WTC11 (cell line): ENCODE measurements at regions not wholly inside any gene's neighbourhood (a gene's known extent, or its start where the extent isn't known, plus 50 kb on each side); places are given as distances from the start of the nearest gene placed in this dataset.

Experiments
- ATAC-seq: fragments of 200-7000 bp; cut with Tn5 transposase; 2 replicates; pipeline ENCODE4 v1.10.0; 2021; ENCODE audit warnings: mild to moderate bottlenecking, moderate library complexity
- CTCF ChIA-PET: fragments of 300-600 bp; sonication (Branson Sonifier 250); formaldehyde crosslinking; loops from one replicate; lab custom pipeline; 2021; ENCODE audit warnings: antibody characterized with exemption; lab: Charles Lee
- POLR2A ChIA-PET: fragments of 350-600 bp; sonication (Branson Sonifier 250); formaldehyde crosslinking; loops from one replicate; lab custom pipeline; 2021; ENCODE audit warnings: antibody characterized with exemption; lab: Charles Lee
- DNase-seq: peaks from one replicate; pipeline ENCODE4 v3.0.0; 2021; ENCODE audit warnings: low spot score
- H3K27ac Mint-ChIP-seq: 2 replicates; pipeline ENCODE4 v1.8.0; 2021; ENCODE audit warnings: mixed read lengths
- H3K27me3 Mint-ChIP-seq: 2 replicates; pipeline ENCODE4 v1.8.0; 2021; ENCODE audit warnings: low read depth, mild to moderate bottlenecking, moderate library complexity, mixed read lengths
- H3K36me3 Mint-ChIP-seq: 2 replicates; pipeline ENCODE4 v1.8.0; 2021; ENCODE audit warnings: mixed read lengths
- H3K4me1 Mint-ChIP-seq: 2 replicates; pipeline ENCODE4 v1.8.0; 2022; ENCODE audit warnings: mixed read lengths
- H3K4me3 Mint-ChIP-seq: 2 replicates; pipeline ENCODE4 v1.8.0; 2021; ENCODE audit warnings: mild to moderate bottlenecking, moderate library complexity, mixed read lengths
- H3K9me3 Mint-ChIP-seq: 2 replicates; pipeline ENCODE4 v1.8.0; 2021; ENCODE audit warnings: mixed read lengths
- CREB1 ChIP-seq: sonication (generic); formaldehyde crosslinking; IDR thresholded peaks from 2 replicates; pipeline ENCODE4 v1.8.0; 2023; ENCODE audit warnings: mild to moderate bottlenecking, missing genetic modification reagents
- CREM ChIP-seq: sonication (generic); formaldehyde crosslinking; IDR thresholded peaks from 2 replicates; pipeline ENCODE4 v1.8.1; 2022; ENCODE audit warnings: mild to moderate bottlenecking, missing genetic modification reagents, moderate library complexity
- ELF4 ChIP-seq: sonication (generic); formaldehyde crosslinking; IDR thresholded peaks from 2 replicates; pipeline ENCODE4 v1.8.1; 2022; ENCODE audit warnings: low read depth, mild to moderate bottlenecking, moderate library complexity, missing genetic modification reagents
- HMGA2 ChIP-seq: fragments of 250-450 bp; sonication (Bioruptor Pico); IDR thresholded peaks from 2 replicates; pipeline ENCODE4 v1.4.0; 2021; ENCODE audit warnings: mild to moderate bottlenecking, moderate library complexity
- NR2C2 ChIP-seq: sonication (generic); formaldehyde crosslinking; IDR thresholded peaks from 2 replicates; pipeline ENCODE4 v1.8.0; 2022; ENCODE audit warnings: mild to moderate bottlenecking, missing genetic modification reagents
- OVOL2 ChIP-seq: fragments of 250-450 bp; sonication (Bioruptor Pico); IDR thresholded peaks from 2 replicates; pipeline ENCODE4 v1.9.0; 2021; ENCODE audit warnings: mild to moderate bottlenecking, borderline replicate concordance
- RORB ChIP-seq: fragments of 250-450 bp; sonication (Bioruptor Pico); IDR thresholded peaks from 2 replicates; pipeline ENCODE4 v1.9.0; 2021; ENCODE audit warnings: mild to moderate bottlenecking
- SMAD4 ChIP-seq: sonication (generic); formaldehyde crosslinking; IDR thresholded peaks from 2 replicates; pipeline ENCODE4 v1.8.0; 2022; ENCODE audit warnings: mild to moderate bottlenecking, missing genetic modification reagents
- ZNF219 ChIP-seq: sonication (generic); formaldehyde crosslinking; IDR thresholded peaks from 2 replicates; pipeline ENCODE4 v1.8.0; 2023; ENCODE audit warnings: missing genetic modification reagents, mild to moderate bottlenecking, borderline replicate concordance
- ZNF416 ChIP-seq: fragments of 250-450 bp; sonication (Bioruptor Pico); IDR thresholded peaks from 2 replicates; pipeline ENCODE4 v1.9.0; 2021; ENCODE audit warnings: mild to moderate bottlenecking, inconsistent platforms
- TF ChIP-seq, protein P1 (sequence below): fragments of 250-450 bp; sonication (Bioruptor Pico); IDR thresholded peaks from 2 replicates; pipeline ENCODE4 v1.9.0; 2021; ENCODE audit warnings: mild to moderate bottlenecking
- TF ChIP-seq, protein P2 (sequence below): fragments of 250-450 bp; sonication (Bioruptor Pico); IDR thresholded peaks from 2 replicates; pipeline ENCODE4 v1.9.0; 2021; ENCODE audit warnings: mild to moderate bottlenecking
- TF ChIP-seq, protein P3 (sequence below): sonication (generic); formaldehyde crosslinking; conservative IDR thresholded peaks from 2 replicates; pipeline ENCODE4 v1.8.1; 2022; ENCODE audit warnings: mild to moderate bottlenecking, missing genetic modification reagents
- TF ChIP-seq, protein P4 (sequence below): sonication (generic); formaldehyde crosslinking; IDR thresholded peaks from 2 replicates; pipeline ENCODE4 v1.8.1; 2023; ENCODE audit warnings: mild to moderate bottlenecking, missing genetic modification reagents, borderline replicate concordance
- TF ChIP-seq, protein P5 (sequence below): sonication (generic); formaldehyde crosslinking; IDR thresholded peaks from 2 replicates; pipeline ENCODE4 v1.8.1; 2023; ENCODE audit warnings: mild to moderate bottlenecking, missing genetic modification reagents
- TF ChIP-seq, protein P6 (sequence below): sonication (generic); formaldehyde crosslinking; IDR thresholded peaks from 2 replicates; pipeline ENCODE4 v1.8.1; 2022; ENCODE audit warnings: mild to moderate bottlenecking, missing genetic modification reagents, moderate library complexity, borderline replicate concordance
- TF ChIP-seq, protein P7 (sequence below): fragments of 250-450 bp; sonication (Bioruptor Pico); IDR thresholded peaks from 2 replicates; pipeline ENCODE4 v1.8.0; 2021; ENCODE audit warnings: mild to moderate bottlenecking
- TF ChIP-seq, protein P8 (sequence below): fragments of 200-600 bp; IDR thresholded peaks from 2 replicates; pipeline ENCODE4 v1.8.0; 2022; ENCODE audit warnings: antibody characterized with exemption

DNA sequence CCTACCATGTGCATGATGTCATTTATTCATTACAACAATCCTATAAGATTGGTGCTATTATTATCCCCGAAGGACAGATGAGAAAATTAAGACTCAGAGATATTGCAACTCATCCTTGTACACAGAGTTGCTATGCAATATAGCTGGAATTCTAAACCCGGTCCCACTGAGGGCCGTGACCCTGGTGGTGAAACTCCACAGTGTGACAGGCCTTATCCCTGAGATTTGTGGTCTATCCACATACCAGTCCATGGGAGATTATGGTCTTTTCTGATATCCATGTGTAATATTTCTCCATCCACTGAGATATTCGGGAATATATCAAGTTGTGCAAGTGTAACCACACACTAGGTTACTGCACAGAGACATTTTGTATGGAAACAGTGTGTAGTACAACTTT is 305.2 kb downstream of the TXNL1 start (continued):
- TF ChIP-seq, protein P1, sequence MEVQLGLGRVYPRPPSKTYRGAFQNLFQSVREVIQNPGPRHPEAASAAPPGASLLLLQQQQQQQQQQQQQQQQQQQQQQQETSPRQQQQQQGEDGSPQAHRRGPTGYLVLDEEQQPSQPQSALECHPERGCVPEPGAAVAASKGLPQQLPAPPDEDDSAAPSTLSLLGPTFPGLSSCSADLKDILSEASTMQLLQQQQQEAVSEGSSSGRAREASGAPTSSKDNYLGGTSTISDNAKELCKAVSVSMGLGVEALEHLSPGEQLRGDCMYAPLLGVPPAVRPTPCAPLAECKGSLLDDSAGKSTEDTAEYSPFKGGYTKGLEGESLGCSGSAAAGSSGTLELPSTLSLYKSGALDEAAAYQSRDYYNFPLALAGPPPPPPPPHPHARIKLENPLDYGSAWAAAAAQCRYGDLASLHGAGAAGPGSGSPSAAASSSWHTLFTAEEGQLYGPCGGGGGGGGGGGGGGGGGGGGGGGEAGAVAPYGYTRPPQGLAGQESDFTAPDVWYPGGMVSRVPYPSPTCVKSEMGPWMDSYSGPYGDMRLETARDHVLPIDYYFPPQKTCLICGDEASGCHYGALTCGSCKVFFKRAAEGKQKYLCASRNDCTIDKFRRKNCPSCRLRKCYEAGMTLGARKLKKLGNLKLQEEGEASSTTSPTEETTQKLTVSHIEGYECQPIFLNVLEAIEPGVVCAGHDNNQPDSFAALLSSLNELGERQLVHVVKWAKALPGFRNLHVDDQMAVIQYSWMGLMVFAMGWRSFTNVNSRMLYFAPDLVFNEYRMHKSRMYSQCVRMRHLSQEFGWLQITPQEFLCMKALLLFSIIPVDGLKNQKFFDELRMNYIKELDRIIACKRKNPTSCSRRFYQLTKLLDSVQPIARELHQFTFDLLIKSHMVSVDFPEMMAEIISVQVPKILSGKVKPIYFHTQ (CRISPR knock-in tag) = no peak
- TF ChIP-seq ZNF416 (CRISPR knock-in tag) = no peak

DNA sequence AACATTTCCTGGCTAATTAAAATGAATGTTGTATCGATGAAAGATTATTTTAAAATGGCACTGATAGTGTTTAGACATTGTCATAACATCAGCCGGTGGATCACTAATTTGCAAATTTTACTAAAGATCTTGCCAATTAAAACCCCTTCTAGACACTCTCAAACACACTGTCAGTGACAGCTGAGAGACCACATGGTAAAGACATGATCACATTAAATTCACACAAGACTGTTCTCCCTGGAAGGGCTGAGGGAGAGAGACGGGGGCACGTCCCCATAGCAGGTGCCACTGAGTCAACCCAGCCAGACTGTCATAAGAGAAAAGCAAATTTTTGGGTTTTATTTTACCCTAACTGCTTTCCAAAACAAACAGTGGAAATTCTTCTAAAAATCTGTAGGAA is 306.0 kb downstream of the TXNL1 start:
- no peak overlapping the region for H3K4me3 Mint-ChIP-seq
- DNase-seq = no peak
- H3K36me3 Mint-ChIP-seq = no peaks in the 10 kb centered on the region
- no peaks in the 10 kb centered on the region for H3K4me1 Mint-ChIP-seq
- no peak overlapping the region for H3K27ac Mint-ChIP-seq
- ATAC-seq = no peak
- ChIA-PET CTCF (no interaction called here), POLR2A (no interaction called here)
- H3K27me3 Mint-ChIP-seq = no peaks in the 10 kb centered on the region
- H3K9me3 Mint-ChIP-seq = no peaks in the 10 kb centered on the region
- TF ChIP-seq, protein P2, sequence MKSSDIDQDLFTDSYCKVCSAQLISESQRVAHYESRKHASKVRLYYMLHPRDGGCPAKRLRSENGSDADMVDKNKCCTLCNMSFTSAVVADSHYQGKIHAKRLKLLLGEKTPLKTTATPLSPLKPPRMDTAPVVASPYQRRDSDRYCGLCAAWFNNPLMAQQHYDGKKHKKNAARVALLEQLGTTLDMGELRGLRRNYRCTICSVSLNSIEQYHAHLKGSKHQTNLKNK (CRISPR knock-in tag) = no peak
- TF ChIP-seq ZNF219 (CRISPR knock-in tag) = no peak
- no peak for TF ChIP-seq NR2C2 (CRISPR knock-in tag)
- TF ChIP-seq, protein P3, sequence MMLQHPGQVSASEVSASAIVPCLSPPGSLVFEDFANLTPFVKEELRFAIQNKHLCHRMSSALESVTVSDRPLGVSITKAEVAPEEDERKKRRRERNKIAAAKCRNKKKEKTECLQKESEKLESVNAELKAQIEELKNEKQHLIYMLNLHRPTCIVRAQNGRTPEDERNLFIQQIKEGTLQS (CRISPR knock-in tag) = no peak
- TF ChIP-seq CREM (CRISPR knock-in tag) = no peak
- TF ChIP-seq HMGA2 (CRISPR knock-in tag) = no peak
- TF ChIP-seq, protein P4, sequence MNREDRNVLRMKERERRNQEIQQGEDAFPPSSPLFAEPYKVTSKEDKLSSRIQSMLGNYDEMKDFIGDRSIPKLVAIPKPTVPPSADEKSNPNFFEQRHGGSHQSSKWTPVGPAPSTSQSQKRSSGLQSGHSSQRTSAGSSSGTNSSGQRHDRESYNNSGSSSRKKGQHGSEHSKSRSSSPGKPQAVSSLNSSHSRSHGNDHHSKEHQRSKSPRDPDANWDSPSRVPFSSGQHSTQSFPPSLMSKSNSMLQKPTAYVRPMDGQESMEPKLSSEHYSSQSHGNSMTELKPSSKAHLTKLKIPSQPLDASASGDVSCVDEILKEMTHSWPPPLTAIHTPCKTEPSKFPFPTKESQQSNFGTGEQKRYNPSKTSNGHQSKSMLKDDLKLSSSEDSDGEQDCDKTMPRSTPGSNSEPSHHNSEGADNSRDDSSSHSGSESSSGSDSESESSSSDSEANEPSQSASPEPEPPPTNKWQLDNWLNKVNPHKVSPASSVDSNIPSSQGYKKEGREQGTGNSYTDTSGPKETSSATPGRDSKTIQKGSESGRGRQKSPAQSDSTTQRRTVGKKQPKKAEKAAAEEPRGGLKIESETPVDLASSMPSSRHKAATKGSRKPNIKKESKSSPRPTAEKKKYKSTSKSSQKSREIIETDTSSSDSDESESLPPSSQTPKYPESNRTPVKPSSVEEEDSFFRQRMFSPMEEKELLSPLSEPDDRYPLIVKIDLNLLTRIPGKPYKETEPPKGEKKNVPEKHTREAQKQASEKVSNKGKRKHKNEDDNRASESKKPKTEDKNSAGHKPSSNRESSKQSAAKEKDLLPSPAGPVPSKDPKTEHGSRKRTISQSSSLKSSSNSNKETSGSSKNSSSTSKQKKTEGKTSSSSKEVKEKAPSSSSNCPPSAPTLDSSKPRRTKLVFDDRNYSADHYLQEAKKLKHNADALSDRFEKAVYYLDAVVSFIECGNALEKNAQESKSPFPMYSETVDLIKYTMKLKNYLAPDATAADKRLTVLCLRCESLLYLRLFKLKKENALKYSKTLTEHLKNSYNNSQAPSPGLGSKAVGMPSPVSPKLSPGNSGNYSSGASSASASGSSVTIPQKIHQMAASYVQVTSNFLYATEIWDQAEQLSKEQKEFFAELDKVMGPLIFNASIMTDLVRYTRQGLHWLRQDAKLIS (CRISPR knock-in tag) = no peak
- TF ChIP-seq, protein P1 (CRISPR knock-in tag) = no peak
- TF ChIP-seq OVOL2 (CRISPR knock-in tag) = no peak
- TF ChIP-seq ELF4 (CRISPR knock-in tag) = no peak
- no peak for TF ChIP-seq CREB1 (CRISPR knock-in tag)
- TF ChIP-seq, protein P5, sequence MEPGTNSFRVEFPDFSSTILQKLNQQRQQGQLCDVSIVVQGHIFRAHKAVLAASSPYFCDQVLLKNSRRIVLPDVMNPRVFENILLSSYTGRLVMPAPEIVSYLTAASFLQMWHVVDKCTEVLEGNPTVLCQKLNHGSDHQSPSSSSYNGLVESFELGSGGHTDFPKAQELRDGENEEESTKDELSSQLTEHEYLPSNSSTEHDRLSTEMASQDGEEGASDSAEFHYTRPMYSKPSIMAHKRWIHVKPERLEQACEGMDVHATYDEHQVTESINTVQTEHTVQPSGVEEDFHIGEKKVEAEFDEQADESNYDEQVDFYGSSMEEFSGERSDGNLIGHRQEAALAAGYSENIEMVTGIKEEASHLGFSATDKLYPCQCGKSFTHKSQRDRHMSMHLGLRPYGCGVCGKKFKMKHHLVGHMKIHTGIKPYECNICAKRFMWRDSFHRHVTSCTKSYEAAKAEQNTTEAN (CRISPR knock-in tag) = no peak
- no peak for TF ChIP-seq RORB (CRISPR knock-in tag)
- TF ChIP-seq, protein P6, sequence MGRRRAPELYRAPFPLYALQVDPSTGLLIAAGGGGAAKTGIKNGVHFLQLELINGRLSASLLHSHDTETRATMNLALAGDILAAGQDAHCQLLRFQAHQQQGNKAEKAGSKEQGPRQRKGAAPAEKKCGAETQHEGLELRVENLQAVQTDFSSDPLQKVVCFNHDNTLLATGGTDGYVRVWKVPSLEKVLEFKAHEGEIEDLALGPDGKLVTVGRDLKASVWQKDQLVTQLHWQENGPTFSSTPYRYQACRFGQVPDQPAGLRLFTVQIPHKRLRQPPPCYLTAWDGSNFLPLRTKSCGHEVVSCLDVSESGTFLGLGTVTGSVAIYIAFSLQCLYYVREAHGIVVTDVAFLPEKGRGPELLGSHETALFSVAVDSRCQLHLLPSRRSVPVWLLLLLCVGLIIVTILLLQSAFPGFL (CRISPR knock-in tag) = no peak
- TF ChIP-seq, protein P7, sequence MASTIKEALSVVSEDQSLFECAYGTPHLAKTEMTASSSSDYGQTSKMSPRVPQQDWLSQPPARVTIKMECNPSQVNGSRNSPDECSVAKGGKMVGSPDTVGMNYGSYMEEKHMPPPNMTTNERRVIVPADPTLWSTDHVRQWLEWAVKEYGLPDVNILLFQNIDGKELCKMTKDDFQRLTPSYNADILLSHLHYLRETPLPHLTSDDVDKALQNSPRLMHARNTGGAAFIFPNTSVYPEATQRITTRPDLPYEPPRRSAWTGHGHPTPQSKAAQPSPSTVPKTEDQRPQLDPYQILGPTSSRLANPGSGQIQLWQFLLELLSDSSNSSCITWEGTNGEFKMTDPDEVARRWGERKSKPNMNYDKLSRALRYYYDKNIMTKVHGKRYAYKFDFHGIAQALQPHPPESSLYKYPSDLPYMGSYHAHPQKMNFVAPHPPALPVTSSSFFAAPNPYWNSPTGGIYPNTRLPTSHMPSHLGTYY (CRISPR knock-in tag) = no peak
- TF ChIP-seq, protein P8, sequence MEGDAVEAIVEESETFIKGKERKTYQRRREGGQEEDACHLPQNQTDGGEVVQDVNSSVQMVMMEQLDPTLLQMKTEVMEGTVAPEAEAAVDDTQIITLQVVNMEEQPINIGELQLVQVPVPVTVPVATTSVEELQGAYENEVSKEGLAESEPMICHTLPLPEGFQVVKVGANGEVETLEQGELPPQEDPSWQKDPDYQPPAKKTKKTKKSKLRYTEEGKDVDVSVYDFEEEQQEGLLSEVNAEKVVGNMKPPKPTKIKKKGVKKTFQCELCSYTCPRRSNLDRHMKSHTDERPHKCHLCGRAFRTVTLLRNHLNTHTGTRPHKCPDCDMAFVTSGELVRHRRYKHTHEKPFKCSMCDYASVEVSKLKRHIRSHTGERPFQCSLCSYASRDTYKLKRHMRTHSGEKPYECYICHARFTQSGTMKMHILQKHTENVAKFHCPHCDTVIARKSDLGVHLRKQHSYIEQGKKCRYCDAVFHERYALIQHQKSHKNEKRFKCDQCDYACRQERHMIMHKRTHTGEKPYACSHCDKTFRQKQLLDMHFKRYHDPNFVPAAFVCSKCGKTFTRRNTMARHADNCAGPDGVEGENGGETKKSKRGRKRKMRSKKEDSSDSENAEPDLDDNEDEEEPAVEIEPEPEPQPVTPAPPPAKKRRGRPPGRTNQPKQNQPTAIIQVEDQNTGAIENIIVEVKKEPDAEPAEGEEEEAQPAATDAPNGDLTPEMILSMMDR = no peak
- no peak for TF ChIP-seq SMAD4 (CRISPR knock-in tag)
